Body of pancreas (tissue), 4 donors: ENCODE measurements at regions not wholly inside any gene's neighbourhood (a gene's known extent, or its start where the extent isn't known, plus 50 kb on each side); places are given as distances from the start of the nearest gene placed in this dataset.
A peak's percentile ranks its signal among the peaks of the same experiment; 100 is the strongest.

ENCODE experiments used
- ATAC-seq: fragments of 150-250 bp; one replicate; pipeline ENCODE4 v1.9.1; 2016
- DNase-seq, 4 donors: peaks; one replicate each; pipeline ENCODE4 v3.0.0-alpha.2; 2019
- H3K27ac ChIP-seq, 4 donors: fragments of 200-600 bp; sonication (generic); 1 replicate in 3 of 4; 2 replicates in 1 of 4; pipeline versions ENCODE4 v1.5.1 to v1.6.1; 2016 to 2019; ENCODE audit warnings: mild to moderate bottlenecking in 1 of 4, mixed read lengths in 1 of 4, moderate library complexity in 1 of 4
- H3K27me3 ChIP-seq, 2 donors: fragments of 200-600 bp; sonication (generic); one replicate each; pipeline ENCODE4 v1.6.0; 2016; ENCODE audit warnings: mild to moderate bottlenecking in 1 of 2
- H3K36me3 ChIP-seq, 2 donors: fragments of 200-600 bp; sonication (generic); replicated peaks in 1 of 2; 2 replicates each; pipeline ENCODE4 v1.5.1; 2016; ENCODE audit warnings: low read depth in 2 of 2; ENCODE audit not compliant: insufficient read depth in 1 of 2
- H3K4me1 ChIP-seq: fragments of 200-600 bp; sonication (generic); one replicate; pipeline ENCODE4 v1.6.0; 2016
- H3K4me3 ChIP-seq, 2 donors: fragments of 200-600 bp; sonication (generic); 1 replicate in 1 of 2; 2 replicates in 1 of 2; pipeline ENCODE4 v1.5.1; 2016 to 2019
- H3K9me3 ChIP-seq, 3 donors: fragments of 200-600 bp; sonication (generic); 1 replicate in 2 of 3; 2 replicates in 1 of 3; pipeline ENCODE4 v1.5.1; 2016
- CTCF ChIP-seq, 7 experiments: fragments of 450-650 bp in 4 of 7; fragments of 200-600 bp in 3 of 7; sonication (generic) in 3 of 7; IDR thresholded peaks; one replicate each; pipeline ENCODE4 v1.5.1; 2016 to 2019; ENCODE audit warnings: antibody characterized with exemption in 7 of 7
- POLR2A ChIP-seq, 3 donors: fragments of 450-650 bp; IDR thresholded peaks; one replicate each; pipeline ENCODE4 v1.6.1; 2016; ENCODE audit warnings: antibody characterized with exemption in 3 of 3, mild to moderate bottlenecking in 2 of 3
- WGBS, 2 donors: methylation state at CpG; one replicate each; pipeline ENCODE4 v1.1.5; 2017; 5-methylcytosine and 5-hydroxymethylcytosine counted together
- intact Hi-C: fragments of 100-400 bp; cut with DNase I; formaldehyde crosslinking; loops from one replicate; pipeline ENCODE4 v1.15.1; 2023

GRCh38 chr6:127641905-127642304, 64.9 kb downstream of the C6orf58 start:
- intact Hi-C loops = no loop called here
- no peaks in the 10 kb centered on the region for H3K27me3 ChIP-seq
- WGBS, 2 donors = 24 to 28% methylated on average over 7 of the region's 7 CpGs
- TF ChIP-seq POLR2A (IDR thresholded peaks at IDR 0.05) (no peak), CTCF (IDR thresholded peaks at IDR 0.05) (peak; percentile 26 to 69 (median 61))
- no peak overlapping the region for H3K27ac ChIP-seq
- ATAC-seq (no peak), DNase-seq (peak; percentile 7 to 14 (median 10))
- no peaks in the 10 kb centered on the region for H3K4me1 ChIP-seq
- no peaks in the 10 kb centered on the region for H3K9me3 ChIP-seq
- no peak overlapping the region for H3K4me3 ChIP-seq
- no peaks in the 10 kb centered on the region for H3K36me3 ChIP-seq
